ENCODE measurements at regions not wholly inside any gene's neighbourhood (a gene's known extent, or its start where the extent isn't known, plus 50 kb on each side); places are given as distances from the start of the nearest gene placed in this dataset.

- DNase-seq (ENCODE audit: extremely low read depth, low read depth), result no peak
- TF ChIP-seq CTCF (IDR thresholded peaks at IDR 0.05; ENCODE audit: low read depth, low read length, missing control alignments), result no peak
- H3K4me3 ChIP-seq (replicated peaks; ENCODE audit: low read depth, low read length), result no peak overlapping the region
These were observed 652.7 kb downstream of the DCDC2C start for GRCh38 chr2:4356109-4356508.

GRCh38 chr2:4356541-4356940 lies 653.2 kb downstream of the DCDC2C start:
- DNase-seq (ENCODE audit: extremely low read depth, low read depth), result no peak
- no peak for TF ChIP-seq CTCF (IDR thresholded peaks at IDR 0.05; ENCODE audit: low read depth, low read length, missing control alignments)
- no peak overlapping the region for H3K4me3 ChIP-seq (replicated peaks; ENCODE audit: low read depth, low read length)

- H3K4me3 ChIP-seq (replicated peaks; ENCODE audit: low read depth, low read length), result no peak overlapping the region
- no peak for TF ChIP-seq CTCF (IDR thresholded peaks at IDR 0.05; ENCODE audit: low read depth, low read length, missing control alignments)
- DNase-seq (ENCODE audit: extremely low read depth, low read depth), result no peak
These were observed 653.7 kb downstream of the DCDC2C start for GRCh38 chr2:4357121-4357520.

- TF ChIP-seq CTCF (IDR thresholded peaks at IDR 0.05; ENCODE audit: low read depth, low read length, missing control alignments), result no peak
- DNase-seq (ENCODE audit: extremely low read depth, low read depth), result no peak
- H3K4me3 ChIP-seq (replicated peaks; ENCODE audit: low read depth, low read length), result no peak overlapping the region
These were observed 655.5 kb downstream of the DCDC2C start for GRCh38 chr2:4358837-4359236.

GRCh38 chr2:4368907-4369306 lies 665.5 kb downstream of the DCDC2C start:
- H3K4me3 ChIP-seq (replicated peaks; ENCODE audit: low read depth, low read length), result no peak overlapping the region
- no peak for TF ChIP-seq CTCF (IDR thresholded peaks at IDR 0.05; ENCODE audit: low read depth, low read length, missing control alignments)

GRCh38 chr2:4369826-4370419 lies 666.5 kb downstream of the DCDC2C start:
- no peak for DNase-seq (ENCODE audit: extremely low read depth, low read depth)
- no peak overlapping the region for H3K4me3 ChIP-seq (replicated peaks; ENCODE audit: low read depth, low read length)
- no peak for TF ChIP-seq CTCF (IDR thresholded peaks at IDR 0.05; ENCODE audit: low read depth, low read length, missing control alignments)

More at GRCh38 chr2:4368907-4369306, 665.5 kb downstream of the DCDC2C start:
- no peak for DNase-seq (ENCODE audit: extremely low read depth, low read depth)

Data from HFF-Myc (cell line).